ELF-1 (cell line): ENCODE measurements at regions not wholly inside any gene's neighbourhood (a gene's known extent, or its start where the extent isn't known, plus 50 kb on each side); places are given as distances from the start of the nearest gene placed in this dataset.
"Not testable (repeated sequence)": the region's sequence is repeated elsewhere in the genome, so short reads cannot be mapped to it uniquely, and the experiment has no call there.

Experiments used
- DNase-seq: peaks from one replicate; pipeline ENCODE4 v3.0.0-alpha.2; 2016; ENCODE audit warnings: low read depth, low spot score

- no peak for DNase-seq
Measured at GRCh38 chr1:199044191-199044590, 405.4 kb downstream of the PTPRC start.

- no peak for DNase-seq
Measured at GRCh38 chr1:199046618-199047017, 407.8 kb downstream of the PTPRC start.

DNA sequence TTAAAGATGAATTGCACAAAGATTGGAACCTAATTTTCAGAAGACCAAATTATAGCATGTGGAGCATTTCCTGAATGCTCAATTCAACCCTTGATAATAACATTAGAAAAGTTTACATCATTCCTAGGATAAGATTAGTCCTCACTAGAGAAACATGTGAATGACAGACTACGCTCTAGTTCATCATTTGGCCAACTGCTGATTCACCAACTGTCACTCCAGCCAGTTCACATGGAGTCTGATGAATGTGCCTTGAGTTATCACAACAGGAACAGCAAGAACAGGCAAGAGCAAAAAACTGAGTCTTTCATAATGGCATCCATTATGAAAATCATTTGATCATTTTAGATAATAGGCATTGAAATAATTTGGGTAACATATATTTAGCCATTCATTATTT lies 415.9 kb downstream of the PTPRC start:
- no peak for DNase-seq

GRCh38 chr1:199057322-199057721 lies 418.5 kb downstream of the PTPRC start:
- no peak for DNase-seq

DNA sequence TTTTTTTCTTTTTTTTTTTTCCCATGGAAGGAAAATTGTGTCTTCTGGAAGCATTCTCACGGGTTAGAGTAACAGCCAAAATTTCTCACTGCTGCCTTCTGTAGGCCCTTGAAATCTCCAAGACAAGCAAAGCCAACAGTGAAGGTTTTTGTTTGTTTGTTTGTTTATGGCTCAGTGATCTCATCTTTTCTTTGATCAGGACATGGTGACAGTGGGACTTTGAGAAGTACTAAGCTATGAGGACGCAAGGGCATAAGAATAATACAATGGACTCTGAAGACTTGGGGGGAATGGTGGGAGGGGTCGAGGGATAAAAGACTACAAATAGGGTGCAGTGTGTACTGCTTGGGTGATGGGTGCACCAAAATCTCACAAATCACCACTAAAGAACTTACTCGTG lies 419.4 kb downstream of the PTPRC start:
- no peak for DNase-seq

- DNase-seq: no peak
Measured at GRCh38 chr1:199064971-199065370, 426.1 kb downstream of the PTPRC start.

- no peak for DNase-seq
Measured at GRCh38 chr1:199067483-199067882, 428.6 kb downstream of the PTPRC start.

DNA sequence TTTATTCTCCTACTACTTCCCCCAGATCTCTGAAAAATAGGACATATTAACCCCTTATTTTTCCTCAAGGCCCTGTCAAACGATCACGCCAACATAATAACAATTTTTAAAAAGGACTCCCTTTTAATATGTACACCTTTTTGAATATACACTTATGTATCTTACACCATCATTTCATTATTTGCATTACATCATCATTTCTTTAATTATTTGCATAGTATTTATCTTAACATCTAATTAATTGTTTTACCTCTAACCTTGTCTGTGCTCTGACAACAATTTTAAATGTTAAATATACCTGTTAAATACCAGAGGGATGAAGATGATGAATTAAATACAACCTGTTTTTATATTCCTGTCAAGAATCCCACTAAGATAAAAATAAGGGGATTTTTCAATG lies 432.2 kb downstream of the PTPRC start:
- no peak for DNase-seq

GRCh38 chr1:199073166-199073565 lies 434.3 kb downstream of the PTPRC start:
- no peak for DNase-seq

- no peak for DNase-seq
Measured at GRCh38 chr1:199075792-199076191, 437.0 kb downstream of the PTPRC start.

GRCh38 chr1:199079994-199080393 lies 441.2 kb downstream of the PTPRC start:
- DNase-seq: no peak

GRCh38 chr1:199081739-199082138 lies 442.9 kb downstream of the PTPRC start:
- no peak for DNase-seq

DNA sequence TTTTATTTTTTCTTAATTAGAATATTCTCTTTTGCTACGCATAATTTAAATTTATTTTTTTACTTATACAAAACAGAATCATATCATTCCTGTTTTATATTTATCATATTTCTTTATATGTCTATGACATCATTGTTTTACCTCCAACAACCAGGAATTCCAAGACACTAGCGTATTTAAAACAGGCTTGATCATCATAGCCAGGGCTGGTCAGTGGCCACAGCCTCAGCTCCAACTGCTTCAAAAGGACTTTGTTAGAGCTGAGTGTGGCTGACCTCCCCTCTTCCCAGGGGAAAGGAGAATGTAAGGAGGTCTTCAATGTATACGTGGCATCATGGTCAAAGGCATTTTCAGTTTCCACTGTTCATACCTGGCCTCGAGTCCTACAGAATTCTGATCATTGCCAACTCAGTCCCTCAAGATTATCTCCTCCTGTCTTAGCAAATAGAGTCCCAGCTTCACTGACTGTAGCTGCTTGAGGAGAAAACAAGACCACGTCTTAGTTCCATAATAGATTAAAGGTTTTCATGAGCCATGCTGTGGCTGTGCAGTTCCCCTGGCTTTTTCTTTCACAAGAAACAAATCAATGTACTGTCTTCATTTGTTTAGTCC lies 444.0 kb downstream of the PTPRC start:
- no peak for DNase-seq

DNA sequence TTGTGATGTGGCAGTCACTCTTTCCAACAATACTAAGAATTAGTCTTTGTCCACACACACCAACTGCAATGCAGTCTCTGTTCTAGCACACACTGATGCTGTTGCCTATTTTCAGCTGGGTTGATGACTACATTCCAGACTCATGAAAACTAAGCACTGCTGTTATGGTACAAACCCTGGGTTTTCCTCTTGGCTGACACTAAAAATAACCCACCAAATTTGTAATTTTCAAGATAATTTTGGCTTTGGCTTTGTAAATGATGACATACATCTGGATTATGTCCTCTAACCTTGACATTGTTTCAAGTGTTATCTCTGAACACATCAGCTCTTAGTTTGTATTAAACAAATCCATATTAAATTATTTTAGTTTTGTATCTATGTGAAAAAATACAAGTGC lies 444.8 kb downstream of the PTPRC start:
- DNase-seq: no peak

- no peak for DNase-seq
Measured at GRCh38 chr1:199084293-199084692, 445.5 kb downstream of the PTPRC start.

DNA sequence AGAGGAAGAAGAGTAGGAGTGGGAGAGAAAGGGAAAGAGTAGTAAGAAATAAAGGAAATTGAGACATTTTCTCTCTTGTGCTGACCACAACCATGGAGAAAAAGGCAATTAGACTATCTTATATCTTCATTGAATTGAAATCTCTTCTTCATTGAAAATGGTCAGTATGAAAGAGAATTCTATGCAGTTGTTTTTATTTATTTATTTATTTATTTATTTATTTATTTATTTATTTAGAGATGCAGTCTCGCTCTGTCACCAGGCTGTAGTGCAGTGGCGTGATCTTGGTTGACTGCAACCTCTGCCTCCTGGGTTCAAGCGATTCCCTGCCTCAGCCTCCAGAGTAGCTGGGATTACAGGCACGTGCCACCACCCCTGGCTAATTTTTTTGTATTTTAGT lies 447.1 kb downstream of the PTPRC start:
- DNase-seq: no peak

DNA sequence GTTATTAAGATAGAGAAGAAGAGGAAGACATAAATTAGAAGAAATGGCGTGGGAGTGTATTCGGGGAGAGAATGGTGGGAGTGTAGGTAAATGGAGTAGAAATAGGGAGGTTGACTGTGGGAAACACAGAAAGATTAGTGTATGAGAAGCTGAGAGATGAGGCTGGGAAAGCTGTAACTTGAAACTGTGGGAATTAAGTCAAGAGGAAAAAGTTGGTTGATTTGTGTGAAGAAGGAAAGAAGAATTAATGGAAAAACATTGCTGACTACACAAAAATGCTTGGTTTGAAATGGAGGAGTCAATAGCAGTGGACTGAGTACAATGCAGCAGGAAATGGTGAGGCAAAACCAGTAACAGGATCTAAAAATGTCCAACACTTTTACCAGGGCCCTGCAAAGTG lies 448.3 kb downstream of the PTPRC start:
- no peak for DNase-seq

- DNase-seq: no peak
Measured at GRCh38 chr1:199089393-199090122, 450.7 kb downstream of the PTPRC start.

DNA sequence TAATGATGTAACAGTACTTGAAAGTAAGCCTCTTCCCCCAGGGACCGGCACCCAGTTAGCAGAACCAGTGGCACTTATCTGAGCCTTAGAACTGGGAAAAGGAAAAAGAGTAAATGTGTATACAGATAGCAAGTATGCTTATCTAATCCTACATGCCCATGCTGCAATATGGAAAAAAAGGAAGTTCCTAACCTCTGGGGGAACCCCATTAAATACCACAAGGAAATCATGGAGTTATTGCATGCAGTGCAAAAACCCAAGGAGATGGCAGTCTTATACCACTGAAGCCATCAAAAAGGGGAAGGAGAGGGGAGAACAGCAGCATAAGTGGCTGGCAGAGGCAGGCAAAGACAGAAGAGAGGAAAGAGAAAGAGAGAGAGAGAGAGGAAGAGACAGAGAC lies 456.8 kb downstream of the PTPRC start:
- not testable (repeated sequence) for DNase-seq

DNA sequence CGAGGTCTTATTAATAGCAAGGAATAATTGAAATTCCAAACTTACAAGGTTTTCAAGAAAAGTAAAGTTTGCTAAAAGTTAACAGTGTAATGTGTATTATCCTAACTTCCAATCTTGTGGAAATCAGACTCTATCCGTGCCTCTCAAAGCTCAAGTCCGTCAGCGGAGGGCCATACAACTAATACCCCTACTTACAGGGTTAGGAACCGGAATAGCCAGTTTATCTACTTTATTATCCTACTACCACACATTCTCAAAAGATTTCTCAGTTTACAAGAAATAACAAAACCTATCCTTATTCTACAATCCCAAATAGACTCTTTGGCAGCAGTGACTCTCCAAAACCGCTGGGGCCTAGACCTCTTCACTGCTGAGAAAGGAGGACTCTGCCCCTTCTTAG lies 457.8 kb downstream of the PTPRC start:
- no peak for DNase-seq

- DNase-seq: no peak
Measured at GRCh38 chr1:199098468-199098867, 459.6 kb downstream of the PTPRC start.

GRCh38 chr1:199101139-199101538 lies 462.3 kb downstream of the PTPRC start:
- no peak for DNase-seq

- DNase-seq: no peak
Measured at GRCh38 chr1:199101635-199102034, 462.8 kb downstream of the PTPRC start.

DNA sequence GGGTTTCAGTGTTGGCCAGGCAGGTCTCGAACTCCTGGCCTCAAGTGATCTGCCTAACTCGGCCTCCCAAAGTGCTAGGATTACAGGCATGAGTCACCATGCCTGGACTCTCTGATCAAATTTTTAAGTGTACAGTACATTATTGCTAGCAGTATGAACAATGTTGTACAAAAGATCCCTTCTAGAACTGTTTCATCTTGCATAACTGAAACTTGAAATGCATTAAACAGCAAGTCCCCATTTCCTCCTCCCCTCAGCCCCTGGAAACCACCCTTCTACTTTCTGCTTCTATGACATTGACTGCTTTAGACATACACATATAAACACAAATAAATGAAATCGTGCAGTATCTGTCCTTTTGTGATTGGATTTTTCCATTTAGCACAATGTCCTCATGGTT lies 463.4 kb downstream of the PTPRC start:
- DNase-seq: no peak
